ENCODE measurements at regions not wholly inside any gene's neighbourhood (a gene's known extent, or its start where the extent isn't known, plus 50 kb on each side); places are given as distances from the start of the nearest gene placed in this dataset.

DNA sequence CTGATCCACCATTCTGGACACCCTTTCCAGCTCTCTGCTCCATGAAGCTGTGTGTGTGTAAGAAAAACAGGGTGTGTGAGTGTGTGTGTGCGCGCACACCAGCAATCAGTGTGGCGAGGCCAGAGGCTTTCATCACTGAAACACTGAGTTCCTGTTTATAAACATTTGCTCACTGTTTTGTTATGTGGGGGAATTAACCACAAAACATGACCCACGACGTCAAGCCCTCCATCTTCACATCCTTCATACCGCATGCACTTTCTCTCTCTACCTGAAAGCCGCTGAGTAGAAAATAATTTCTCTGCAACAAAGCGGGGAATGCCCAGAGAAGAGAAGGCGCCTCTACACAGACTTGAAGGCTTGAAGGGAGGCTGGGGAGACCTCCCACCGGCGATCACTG lies 148.9 kb upstream of the IRF2BP2 start:
- no peaks in the 10 kb centered on the region for H3K9me3 Mint-ChIP-seq (ENCODE audit: insufficient read depth)
- H3K27me3 Mint-ChIP-seq, result no peaks in the 10 kb centered on the region
- H3K4me3 ChIP-seq (ENCODE audit: control extremely low read depth in 1 of 5, extremely low read depth in 1 of 5, insufficient read depth in 1 of 5, low read depth in 2 of 5, low read length in 4 of 5), result no peak overlapping the region
- H3K9me3 ChIP-seq (ENCODE audit: control extremely low read depth in 1 of 3, control insufficient read depth in 2 of 3, insufficient read depth in 1 of 3, low read length in 2 of 3), result no peaks in the 10 kb centered on the region
- H3K36me3 ChIP-seq (replicated peaks in 1 of 2; ENCODE audit: control extremely low read depth in 1 of 2, control insufficient read depth in 1 of 2, extremely low read depth in 1 of 2, insufficient read depth in 2 of 2, low read length in 1 of 2), result no peaks in the 10 kb centered on the region
- H3K27me3 ChIP-seq (replicated peaks in 1 of 4; ENCODE audit: control extremely low read depth in 1 of 4, control insufficient read depth in 3 of 4, insufficient read depth in 4 of 4, low read length in 3 of 4), result no peaks in the 10 kb centered on the region
- H4K20me1 ChIP-seq (ENCODE audit: control insufficient read depth, insufficient read depth, low read length, poor library complexity, severe bottlenecking), result no peaks in the 10 kb centered on the region
- WGBS (ENCODE audit: insufficient coverage), result 64% methylated on average over 6 of the region's 11 CpGs
- H3K79me2 ChIP-seq (ENCODE audit: control insufficient read depth, insufficient read depth, low read length), result no peaks in the 10 kb centered on the region
- H2AFZ ChIP-seq (ENCODE audit: insufficient read depth, low read depth, low read length, poor library complexity, severe bottlenecking), result no peak overlapping the region
- no peak overlapping the region for H3K9ac ChIP-seq (ENCODE audit: low read length)
- intact Hi-C loops (cut with micrococcal nuclease), result no loop called here
- TF ChIP-seq, protein P1, sequence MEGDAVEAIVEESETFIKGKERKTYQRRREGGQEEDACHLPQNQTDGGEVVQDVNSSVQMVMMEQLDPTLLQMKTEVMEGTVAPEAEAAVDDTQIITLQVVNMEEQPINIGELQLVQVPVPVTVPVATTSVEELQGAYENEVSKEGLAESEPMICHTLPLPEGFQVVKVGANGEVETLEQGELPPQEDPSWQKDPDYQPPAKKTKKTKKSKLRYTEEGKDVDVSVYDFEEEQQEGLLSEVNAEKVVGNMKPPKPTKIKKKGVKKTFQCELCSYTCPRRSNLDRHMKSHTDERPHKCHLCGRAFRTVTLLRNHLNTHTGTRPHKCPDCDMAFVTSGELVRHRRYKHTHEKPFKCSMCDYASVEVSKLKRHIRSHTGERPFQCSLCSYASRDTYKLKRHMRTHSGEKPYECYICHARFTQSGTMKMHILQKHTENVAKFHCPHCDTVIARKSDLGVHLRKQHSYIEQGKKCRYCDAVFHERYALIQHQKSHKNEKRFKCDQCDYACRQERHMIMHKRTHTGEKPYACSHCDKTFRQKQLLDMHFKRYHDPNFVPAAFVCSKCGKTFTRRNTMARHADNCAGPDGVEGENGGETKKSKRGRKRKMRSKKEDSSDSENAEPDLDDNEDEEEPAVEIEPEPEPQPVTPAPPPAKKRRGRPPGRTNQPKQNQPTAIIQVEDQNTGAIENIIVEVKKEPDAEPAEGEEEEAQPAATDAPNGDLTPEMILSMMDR (IDR thresholded peaks at IDR 0.05), result no peak
- TF ChIP-seq EZH2 (IDR thresholded peaks at IDR 0.05; ENCODE audit: borderline replicate concordance, insufficient read depth, low read depth, low read length, poor library complexity, severe bottlenecking), result no peak
- ChIA-PET CTCF (no interaction called here), POLR2A (interaction anchor here (0.6 kb wide), 1 partner anchor 14 kb away, joined by 5 read pairs; no protein-coding TSS in a partner anchor)
- no peaks in the 10 kb centered on the region for H3K4me1 ChIP-seq (ENCODE audit: control insufficient read depth in 2 of 2, insufficient read depth in 2 of 2, low read length in 2 of 2)
- no peak overlapping the region for H3K4me3 Mint-ChIP-seq
- DNase-seq (peak; percentile 18), ATAC-seq (ENCODE audit: low read depth) (peak; percentile 31)
- H3K27ac Mint-ChIP-seq, result no peak overlapping the region
- no peak overlapping the region for H3K27ac ChIP-seq (ENCODE audit: low read length in 2 of 2)
- H3K4me2 ChIP-seq (replicated peaks; ENCODE audit: low read depth, low read length, poor library complexity, severe bottlenecking), result no peak overlapping the region
- H3K4me1 Mint-ChIP-seq, result peaks cover 4% of the 10 kb centered on the region

DNA sequence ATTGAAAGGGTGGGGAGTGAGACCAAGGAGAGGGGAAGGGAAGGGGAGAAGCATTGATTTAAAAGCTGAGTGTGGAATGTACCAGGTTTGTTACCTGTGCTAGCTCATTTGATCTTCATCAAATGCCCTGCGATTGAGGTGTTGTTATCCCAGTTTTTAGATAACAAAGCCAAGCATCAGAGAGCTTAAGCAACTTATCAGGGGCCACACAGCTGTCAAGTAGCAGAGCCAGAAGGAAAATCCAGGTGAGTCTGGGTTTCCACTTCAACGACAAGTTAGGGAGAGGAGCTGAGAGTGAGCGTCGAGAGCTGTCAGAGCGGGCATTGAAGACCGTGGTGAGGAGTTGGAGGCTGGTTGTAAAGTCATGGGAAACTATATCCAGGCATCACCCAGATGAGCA lies 146.9 kb upstream of the IRF2BP2 start:
- Histone ChIP-seq H3K36me3 (replicated peaks in 1 of 2; ENCODE audit: control extremely low read depth in 1 of 2, control insufficient read depth in 1 of 2, extremely low read depth in 1 of 2, insufficient read depth in 2 of 2, low read length in 1 of 2) (no peaks in the 10 kb centered on the region), H3K9me3 (ENCODE audit: control extremely low read depth in 1 of 3, control insufficient read depth in 2 of 3, insufficient read depth in 1 of 3, low read length in 2 of 3) (no peaks in the 10 kb centered on the region), H3K9ac (ENCODE audit: low read length) (no peak overlapping the region), H4K20me1 (ENCODE audit: control insufficient read depth, insufficient read depth, low read length, poor library complexity, severe bottlenecking) (no peaks in the 10 kb centered on the region), H3K27me3 (replicated peaks in 1 of 4; ENCODE audit: control extremely low read depth in 1 of 4, control insufficient read depth in 3 of 4, insufficient read depth in 4 of 4, low read length in 3 of 4) (no peaks in the 10 kb centered on the region), H3K4me3 (ENCODE audit: control extremely low read depth in 1 of 5, extremely low read depth in 1 of 5, insufficient read depth in 1 of 5, low read depth in 2 of 5, low read length in 4 of 5) (no peak overlapping the region), H2AFZ (ENCODE audit: insufficient read depth, low read depth, low read length, poor library complexity, severe bottlenecking) (no peak overlapping the region), H3K4me2 (replicated peaks; ENCODE audit: low read depth, low read length, poor library complexity, severe bottlenecking) (no peak overlapping the region), H3K79me2 (ENCODE audit: control insufficient read depth, insufficient read depth, low read length) (no peaks in the 10 kb centered on the region), H3K4me1 (ENCODE audit: control insufficient read depth in 2 of 2, insufficient read depth in 2 of 2, low read length in 2 of 2) (no peaks in the 10 kb centered on the region), H3K27ac (ENCODE audit: low read length in 2 of 2) (no peak overlapping the region)
- ChIA-PET CTCF (no interaction called here), POLR2A (interaction anchor here (1.7 kb wide), 1 partner anchor 9 kb away, joined by 4 read pairs; no protein-coding TSS in a partner anchor)
- ATAC-seq (ENCODE audit: low read depth) (no peak), DNase-seq (no peak)
- H3K4me1 Mint-ChIP-seq, result peaks cover 2% of the 10 kb centered on the region
- H3K27ac Mint-ChIP-seq, result no peak overlapping the region
- 97% methylated on average over 5 of the region's 6 CpGs for WGBS (ENCODE audit: insufficient coverage)
- no peaks in the 10 kb centered on the region for H3K9me3 Mint-ChIP-seq (ENCODE audit: insufficient read depth)
- H3K4me3 Mint-ChIP-seq, result no peak overlapping the region
- TF ChIP-seq, protein P1 (IDR thresholded peaks at IDR 0.05), result no peak
- TF ChIP-seq EZH2 (IDR thresholded peaks at IDR 0.05; ENCODE audit: borderline replicate concordance, insufficient read depth, low read depth, low read length, poor library complexity, severe bottlenecking), result no peak
- intact Hi-C loops (cut with micrococcal nuclease), result no loop called here
- no peaks in the 10 kb centered on the region for H3K27me3 Mint-ChIP-seq
